Kidney epithelial cell (primary cell): ENCODE measurements at regions not wholly inside any gene's neighbourhood (a gene's known extent, or its start where the extent isn't known, plus 50 kb on each side); places are given as distances from the start of the nearest gene placed in this dataset.
A peak's percentile ranks its signal among the peaks of the same experiment; 100 is the strongest.

Source experiments
- DNase-seq: peaks from one replicate; pipeline ENCODE4 v3.0.0-alpha.2; 2010; ENCODE audit warnings: low read depth
- H3K27me3 ChIP-seq: 2 replicates; pipeline ENCODE4 v1.6.0; 2011; ENCODE audit warnings: low read length; ENCODE audit not compliant: control insufficient read depth, insufficient read depth
- H3K36me3 ChIP-seq: 2 replicates; pipeline ENCODE4 v1.5.1; 2011; ENCODE audit warnings: low read length; ENCODE audit not compliant: control insufficient read depth, insufficient read depth
- H3K4me3 ChIP-seq: 2 replicates; pipeline ENCODE4 v1.5.1; 2011; ENCODE audit warnings: low read depth, mild to moderate bottlenecking, control low read depth, low read length
- TF ChIP-seq, protein P1 (sequence below): IDR thresholded peaks from 2 replicates; pipeline ENCODE4 v1.5.1; 2011; ENCODE audit warnings: mild to moderate bottlenecking, moderate library complexity, low read length, control low read depth, inconsistent platforms; ENCODE audit not compliant: insufficient read depth, poor library complexity, severe bottlenecking

DNA sequence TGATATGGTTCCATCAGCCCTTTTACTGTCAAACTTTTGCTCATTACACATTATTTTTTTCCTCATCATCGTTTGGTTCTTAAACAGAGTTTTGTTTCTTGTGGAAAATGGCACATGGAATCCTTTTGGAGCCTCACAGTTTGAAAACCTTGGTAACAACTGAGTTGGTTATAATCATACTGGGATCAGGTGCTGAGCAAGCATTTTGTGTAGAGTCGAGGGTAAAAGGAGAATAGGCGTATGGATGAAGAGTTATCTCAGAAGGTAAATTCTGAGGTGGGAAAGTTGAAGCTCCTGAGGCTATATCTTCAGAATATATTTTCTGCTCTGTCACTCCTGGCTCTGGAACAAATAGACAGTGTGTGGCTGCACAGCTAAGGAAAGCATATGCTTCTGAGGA is 274.0 kb upstream of the DSEL start:
- TF ChIP-seq, protein P1, sequence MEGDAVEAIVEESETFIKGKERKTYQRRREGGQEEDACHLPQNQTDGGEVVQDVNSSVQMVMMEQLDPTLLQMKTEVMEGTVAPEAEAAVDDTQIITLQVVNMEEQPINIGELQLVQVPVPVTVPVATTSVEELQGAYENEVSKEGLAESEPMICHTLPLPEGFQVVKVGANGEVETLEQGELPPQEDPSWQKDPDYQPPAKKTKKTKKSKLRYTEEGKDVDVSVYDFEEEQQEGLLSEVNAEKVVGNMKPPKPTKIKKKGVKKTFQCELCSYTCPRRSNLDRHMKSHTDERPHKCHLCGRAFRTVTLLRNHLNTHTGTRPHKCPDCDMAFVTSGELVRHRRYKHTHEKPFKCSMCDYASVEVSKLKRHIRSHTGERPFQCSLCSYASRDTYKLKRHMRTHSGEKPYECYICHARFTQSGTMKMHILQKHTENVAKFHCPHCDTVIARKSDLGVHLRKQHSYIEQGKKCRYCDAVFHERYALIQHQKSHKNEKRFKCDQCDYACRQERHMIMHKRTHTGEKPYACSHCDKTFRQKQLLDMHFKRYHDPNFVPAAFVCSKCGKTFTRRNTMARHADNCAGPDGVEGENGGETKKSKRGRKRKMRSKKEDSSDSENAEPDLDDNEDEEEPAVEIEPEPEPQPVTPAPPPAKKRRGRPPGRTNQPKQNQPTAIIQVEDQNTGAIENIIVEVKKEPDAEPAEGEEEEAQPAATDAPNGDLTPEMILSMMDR: no peak
- no peak for DNase-seq
- Histone ChIP-seq H3K4me3 (no peak overlapping the region), H3K36me3 (no peaks in the 10 kb centered on the region), H3K27me3 (no peaks in the 10 kb centered on the region)

DNA sequence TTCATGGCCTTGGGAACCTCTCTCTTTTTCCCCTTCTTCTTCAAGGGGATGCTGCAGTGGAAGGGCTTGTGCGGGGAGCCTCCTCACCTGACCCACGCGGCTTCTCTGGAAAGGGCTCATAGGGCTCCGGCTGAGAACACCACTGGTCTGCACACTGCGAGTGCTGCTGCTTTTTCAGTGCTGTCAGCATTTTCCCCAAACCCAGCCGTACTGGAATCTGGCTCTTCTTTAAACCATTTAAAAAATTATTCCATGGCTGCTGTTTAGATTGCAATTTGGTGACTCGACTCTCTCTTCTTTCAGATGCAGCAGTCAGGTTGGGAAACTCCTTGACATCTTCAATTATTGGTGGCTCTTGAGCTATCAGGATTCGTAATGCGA is 272.6 kb upstream of the DSEL start:
- no peak overlapping the region for H3K4me3 ChIP-seq
- TF ChIP-seq, protein P1: no peak
- no peak for DNase-seq
- H3K27me3 ChIP-seq: no peaks in the 10 kb centered on the region
- H3K36me3 ChIP-seq: no peaks in the 10 kb centered on the region

DNA sequence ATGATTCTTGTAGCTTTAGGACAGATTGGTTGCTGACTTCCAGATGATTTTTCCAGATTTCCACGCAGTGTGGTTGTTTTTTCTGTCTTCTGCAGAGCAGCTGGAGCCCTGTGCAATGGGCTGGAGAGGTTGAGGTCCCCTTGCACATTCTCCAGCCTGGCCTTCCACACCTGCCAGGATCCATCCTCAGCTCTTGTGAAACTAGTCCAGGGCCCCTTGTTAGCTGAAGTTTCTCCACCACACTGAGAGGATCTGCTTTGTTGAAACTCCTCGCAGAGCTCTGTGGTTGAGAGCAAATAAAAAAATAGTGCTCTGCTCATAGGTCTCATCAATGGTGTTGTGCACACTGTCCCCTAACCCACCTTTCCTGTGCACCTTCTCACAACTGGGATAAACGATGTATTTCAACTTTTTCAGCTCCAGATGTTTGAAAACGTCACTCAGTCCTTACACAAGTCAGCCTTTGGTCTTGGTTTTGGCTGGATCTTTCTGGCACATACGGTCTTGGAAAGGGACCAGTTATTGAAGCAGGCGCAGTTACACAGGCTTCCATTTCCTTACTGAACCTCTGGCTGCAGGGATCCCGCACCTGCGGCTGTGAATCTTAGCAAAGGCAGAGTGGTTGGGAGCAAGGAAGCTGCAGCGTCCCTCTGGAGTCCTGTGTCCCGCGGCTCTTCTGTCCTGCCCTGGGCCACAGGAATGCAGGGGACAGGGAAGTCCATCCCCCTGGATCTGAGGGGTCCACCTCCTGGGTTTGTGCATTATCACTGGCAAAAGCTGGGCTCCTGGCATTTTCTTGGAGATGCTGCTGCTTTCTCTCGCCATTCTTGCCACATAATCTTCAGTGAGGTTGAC is 272.0 kb upstream of the DSEL start:
- TF ChIP-seq, protein P1: no peak
- DNase-seq: no peak
- no peaks in the 10 kb centered on the region for H3K36me3 ChIP-seq
- H3K27me3 ChIP-seq: no peaks in the 10 kb centered on the region
- H3K4me3 ChIP-seq: no peak overlapping the region

DNA sequence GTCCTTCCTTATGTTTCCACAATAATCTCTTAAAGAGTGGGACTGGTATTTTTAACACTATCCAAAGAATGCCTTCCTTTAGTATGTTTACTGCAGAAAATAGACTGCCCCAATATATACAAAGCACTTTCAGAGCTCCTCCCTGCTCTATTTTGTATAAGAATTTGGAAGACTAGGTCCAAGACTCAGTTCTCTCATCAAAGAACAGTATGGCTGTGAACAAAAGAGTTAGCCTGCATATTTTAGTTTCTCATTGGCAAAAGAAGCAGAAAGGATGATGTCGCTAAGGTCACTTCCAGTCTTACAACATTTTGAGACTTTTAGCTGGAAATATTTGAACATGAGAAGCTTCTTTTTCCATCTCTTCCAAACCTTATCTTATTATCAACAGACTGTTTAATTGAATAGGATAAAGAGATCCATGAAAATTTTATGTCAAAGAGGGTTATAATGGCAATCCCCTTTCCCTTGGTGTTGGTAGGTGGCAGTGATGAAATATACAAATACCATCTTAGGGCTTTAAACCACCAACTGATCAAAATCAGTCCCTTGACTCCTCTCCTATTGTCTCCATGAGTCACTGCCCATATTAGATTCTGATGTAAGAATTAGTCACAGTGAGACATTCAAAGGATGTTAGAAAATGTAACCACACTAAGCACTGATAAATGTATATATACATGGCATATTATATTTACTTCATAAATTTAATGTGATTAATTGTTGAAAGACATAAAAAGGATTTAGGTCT is 266.9 kb upstream of the DSEL start:
- Histone ChIP-seq H3K27me3 (no peaks in the 10 kb centered on the region), H3K4me3 (no peak overlapping the region), H3K36me3 (no peaks in the 10 kb centered on the region)
- peak; percentile 83 for DNase-seq
- TF ChIP-seq, protein P1: no peak

DNA sequence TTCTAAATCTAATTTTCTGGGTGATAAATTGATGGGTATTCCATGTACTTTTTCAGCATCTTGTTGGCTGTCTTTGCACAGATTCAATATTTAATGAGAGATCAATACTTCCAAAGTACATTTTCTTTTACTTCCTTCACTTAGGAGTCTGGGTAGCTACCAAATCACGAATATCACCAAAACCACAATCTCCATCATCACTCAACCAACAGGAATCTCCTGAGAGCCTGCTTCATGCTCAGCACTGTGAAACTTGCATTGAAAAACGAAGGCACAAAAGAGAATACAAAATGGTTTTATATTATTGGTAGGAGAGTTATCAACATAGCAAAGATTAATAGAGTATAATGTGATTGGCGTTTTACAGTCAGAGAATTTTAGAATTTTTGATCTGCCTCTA is 261.5 kb upstream of the DSEL start:
- TF ChIP-seq, protein P1: no peak
- Histone ChIP-seq H3K4me3 (no peak overlapping the region), H3K36me3 (no peaks in the 10 kb centered on the region), H3K27me3 (no peaks in the 10 kb centered on the region)
- DNase-seq: no peak
